Heart left ventricle (tissue), 13 donors: ENCODE measurements at regions not wholly inside any gene's neighbourhood (a gene's known extent, or its start where the extent isn't known, plus 50 kb on each side); places are given as distances from the start of the nearest gene placed in this dataset.

Experiments used
- POLR2A ChIP-seq, 2 donors: fragments of 450-650 bp; IDR thresholded peaks; one replicate each; pipeline ENCODE4 v1.6.1; 2017; ENCODE audit warnings: antibody characterized with exemption in 2 of 2, mild to moderate bottlenecking in 2 of 2, moderate library complexity in 2 of 2
- TF ChIP-seq, protein P1 (sequence below), 12 donors: fragments of 200-600 bp; sonication (generic) in 4 of 12; IDR thresholded peaks; one replicate each; pipeline versions ENCODE4 v1.5.0 to v1.8.0; 2018 to 2022; ENCODE audit warnings: antibody characterized with exemption in 12 of 12, mild to moderate bottlenecking in 5 of 12
- donor health status: ischemic (EF 13 %, LVEDD 7.1; RV severe dilation, severe dysfunction).
- donor health status: DM: no; HTN: yes; CAD: no.
- donor health status: DM: no; HTN: no; CAD: no.
- donor health status: ischemic (EF 25% LVEDD 6.9; RV normal size, moderate dysfunction).
- donor health status: ischemic (EF 25% LVEDD 5.7; RV mildly dilated, moderate dysfunction).
- donor health status: ischemic (EF 35%, LVEDD 5.7; RV mildly dilated, moderate dysfunction).
- donor health status: nonischemic (EF 11% LVEDD 7.7; RV severe dilation, severe dysfunction).
- donor health status: DM: yes; HTN: yes; CAD: no.
- donor health status: PGD.
- donor health status: ischemic (EF 29% LVEDD 5.4; RV normal size, mild dysfunction).
- donor health status: nonischemic (EF 23%, LVEDD 6.1; RV moderate dilation, normal function).

- TF ChIP-seq, protein P1, sequence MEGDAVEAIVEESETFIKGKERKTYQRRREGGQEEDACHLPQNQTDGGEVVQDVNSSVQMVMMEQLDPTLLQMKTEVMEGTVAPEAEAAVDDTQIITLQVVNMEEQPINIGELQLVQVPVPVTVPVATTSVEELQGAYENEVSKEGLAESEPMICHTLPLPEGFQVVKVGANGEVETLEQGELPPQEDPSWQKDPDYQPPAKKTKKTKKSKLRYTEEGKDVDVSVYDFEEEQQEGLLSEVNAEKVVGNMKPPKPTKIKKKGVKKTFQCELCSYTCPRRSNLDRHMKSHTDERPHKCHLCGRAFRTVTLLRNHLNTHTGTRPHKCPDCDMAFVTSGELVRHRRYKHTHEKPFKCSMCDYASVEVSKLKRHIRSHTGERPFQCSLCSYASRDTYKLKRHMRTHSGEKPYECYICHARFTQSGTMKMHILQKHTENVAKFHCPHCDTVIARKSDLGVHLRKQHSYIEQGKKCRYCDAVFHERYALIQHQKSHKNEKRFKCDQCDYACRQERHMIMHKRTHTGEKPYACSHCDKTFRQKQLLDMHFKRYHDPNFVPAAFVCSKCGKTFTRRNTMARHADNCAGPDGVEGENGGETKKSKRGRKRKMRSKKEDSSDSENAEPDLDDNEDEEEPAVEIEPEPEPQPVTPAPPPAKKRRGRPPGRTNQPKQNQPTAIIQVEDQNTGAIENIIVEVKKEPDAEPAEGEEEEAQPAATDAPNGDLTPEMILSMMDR (IDR thresholded peaks at IDR 0.05): no peak
- TF ChIP-seq POLR2A (IDR thresholded peaks at IDR 0.05): no peak
Observed at GRCh38 chr9:23160491-23160890, 665.5 kb downstream of the ELAVL2 start.
